Endothelial cell of umbilical vein (primary cell): ENCODE measurements at regions not wholly inside any gene's neighbourhood (a gene's known extent, or its start where the extent isn't known, plus 50 kb on each side); places are given as distances from the start of the nearest gene placed in this dataset.

Experiments
- BruUV-seq: library from RNA; stranded (reverse); fragments of 400-500 nt; replicated peaks from 2 replicates; lab custom pipeline; 2021; lab: Mats Ljungman, UMichigan
- CTCF ChIA-PET: fragments of 300-600, 350-600 bp; sonication (Branson Sonifier 250); formaldehyde crosslinking; loops from one replicate; lab custom pipeline; 2021; ENCODE audit warnings: antibody characterized with exemption, inconsistent platforms; lab: Charles Lee
- POLR2A ChIA-PET: fragments of 300-600, 350-600 bp; sonication (Branson Sonifier 250); formaldehyde crosslinking; loops from one replicate; lab custom pipeline; 2021; ENCODE audit warnings: antibody characterized with exemption, inconsistent platforms; lab: Charles Lee
- DNase-seq: peaks from one replicate; pipeline ENCODE4 v3.0.0-alpha.2; 2011; ENCODE audit warnings: low read depth, low spot score
- FAIRE-seq: peaks from 2 replicates; lab custom pipeline; 2011; peaks lifted over from hg19 to GRCh38; lab: Jason Lieb, UNC
- H2AFZ ChIP-seq: 2 replicates; pipeline ENCODE4 v1.6.0; 2012; ENCODE audit warnings: low read depth, low read length, control low read depth, inconsistent platforms
- H3K27ac ChIP-seq: 2 replicates; pipeline ENCODE4 v1.5.1; 2011; ENCODE audit warnings: low read depth, mild to moderate bottlenecking, control low read depth, low read length, moderate library complexity; ENCODE audit not compliant: insufficient read depth
- H3K27me3 ChIP-seq, 2 experiments: 2 replicates each; pipeline versions ENCODE4 v1.6.0 to v1.6.1; 2011; ENCODE audit warnings: low read length in 2 of 2, mixed read lengths in 1 of 2; ENCODE audit not compliant: control insufficient read depth in 2 of 2, insufficient read depth in 2 of 2
- H3K36me3 ChIP-seq, 2 experiments: 2 replicates in 1 of 2; 3 replicates in 1 of 2; pipeline ENCODE4 v1.5.1; 2011; ENCODE audit warnings: low read length in 2 of 2, mild to moderate bottlenecking in 1 of 2, moderate library complexity in 1 of 2; ENCODE audit not compliant: control insufficient read depth in 2 of 2, insufficient read depth in 2 of 2; ENCODE audit errors: extremely low read depth in 1 of 2
- H3K4me1 ChIP-seq: 3 replicates; pipeline ENCODE4 v1.5.1; 2011; ENCODE audit warnings: mild to moderate bottlenecking, low read length; ENCODE audit not compliant: control insufficient read depth, insufficient read depth; ENCODE audit errors: extremely low read depth
- H3K4me2 ChIP-seq: 2 replicates; pipeline ENCODE4 v1.6.1; 2011; ENCODE audit warnings: low read length, control low read depth, mixed read lengths; ENCODE audit not compliant: insufficient read depth
- H3K4me3 ChIP-seq, 3 experiments: fragments of 200-600 bp in 1 of 3; sonication (generic), shearing (Covaris generic) in 1 of 3; replicated peaks in 1 of 3; 2 replicates each; pipeline ENCODE4 v1.5.1; 2011 to 2016; ENCODE audit warnings: control low read depth in 3 of 3, low read length in 3 of 3, mild to moderate bottlenecking in 2 of 3, inconsistent platforms in 1 of 3, low read depth in 1 of 3, moderate library complexity in 1 of 3; ENCODE audit not compliant: insufficient read depth in 1 of 3
- H3K79me2 ChIP-seq: 2 replicates; pipeline ENCODE4 v1.6.0; 2012; ENCODE audit warnings: low read length, inconsistent platforms; ENCODE audit not compliant: control insufficient read depth, insufficient read depth
- H3K9ac ChIP-seq: replicated peaks from 2 replicates; pipeline ENCODE3; 2011; ENCODE audit warnings: low read length, control low read depth; ENCODE audit not compliant: insufficient read depth; ENCODE audit errors: extremely low read depth
- H3K9me1 ChIP-seq: replicated peaks from 3 replicates; pipeline ENCODE4 v1.6.0; 2011; ENCODE audit warnings: mild to moderate bottlenecking, low read length; ENCODE audit not compliant: control insufficient read depth, insufficient read depth; ENCODE audit errors: extremely low read depth
- H3K9me3 ChIP-seq: replicated peaks from 2 replicates; pipeline ENCODE4 v1.5.1; 2012; ENCODE audit warnings: low read length, inconsistent platforms; ENCODE audit not compliant: control insufficient read depth, insufficient read depth
- H4K20me1 ChIP-seq: replicated peaks from 2 replicates; pipeline ENCODE3; 2011; ENCODE audit warnings: mild to moderate bottlenecking, low read length; ENCODE audit not compliant: control insufficient read depth, insufficient read depth; ENCODE audit errors: extremely low read depth
- EZH2 ChIP-seq: IDR thresholded peaks from 2 replicates; pipeline ENCODE4 v1.6.1; 2012; ENCODE audit warnings: borderline replicate concordance, low read depth, mild to moderate bottlenecking, moderate library complexity, low read length, inconsistent platforms; ENCODE audit not compliant: severe bottlenecking
- FOS ChIP-seq: IDR thresholded peaks from 2 replicates; pipeline ENCODE4 v1.6.1; 2011; ENCODE audit warnings: mild to moderate bottlenecking, low read length, moderate library complexity, borderline replicate concordance; ENCODE audit not compliant: insufficient read depth
- GATA2 ChIP-seq: IDR thresholded peaks from 2 replicates; pipeline ENCODE4 v1.7.0; 2011; ENCODE audit warnings: low read depth, mild to moderate bottlenecking, moderate library complexity, mixed read lengths, low read length; ENCODE audit not compliant: insufficient read length, insufficient read depth
- JUN ChIP-seq: IDR thresholded peaks from 2 replicates; pipeline ENCODE4 v1.6.1; 2011; ENCODE audit warnings: borderline replicate concordance, low read depth; ENCODE audit not compliant: insufficient read length, insufficient read depth
- MYC ChIP-seq: IDR thresholded peaks from one replicate; pipeline ENCODE4 v1.6.1; 2011; ENCODE audit warnings: mild to moderate bottlenecking, low read depth, low read length
- POLR2A ChIP-seq: IDR thresholded peaks from 2 replicates; pipeline ENCODE4 v1.6.1; 2012; ENCODE audit warnings: low read depth, mild to moderate bottlenecking, control low read depth, low read length
- POLR2AphosphoS5 ChIP-seq: IDR thresholded peaks from 2 replicates; pipeline ENCODE4 v1.6.1; 2012; ENCODE audit warnings: low read depth, mild to moderate bottlenecking, control low read depth, low read length, moderate library complexity; ENCODE audit not compliant: insufficient read depth
- dilution Hi-C: fragments of 300-500 bp; cut with MboI; formaldehyde crosslinking; loops from one replicate; pipeline ENCODE4 v1.15.0; 2019; ENCODE audit warnings: low sequenced_read_pairs; ENCODE audit not compliant: extremely low pct_ligation_motif_present
- intact Hi-C: fragments of 100-400 bp; cut with micrococcal nuclease; formaldehyde crosslinking; loops from one replicate; pipeline ENCODE4 v1.10.0; 2022
- TF ChIP-seq, protein P1 (sequence below), 2 donors: IDR thresholded peaks; 1 replicate in 1 of 2; 2 replicates in 1 of 2; pipeline ENCODE4 v1.5.1; 2011; ENCODE audit warnings: low read length in 2 of 2, mild to moderate bottlenecking in 2 of 2, moderate library complexity in 2 of 2, control low read depth in 1 of 2, inconsistent platforms in 1 of 2, low read depth in 1 of 2; ENCODE audit not compliant: insufficient read depth in 1 of 2; ENCODE audit errors: extremely low read depth in 1 of 2
- TF ChIP-seq, protein P2 (sequence below): IDR thresholded peaks from 2 replicates; pipeline ENCODE4 v1.6.1; 2011; ENCODE audit not compliant: insufficient read depth, insufficient read length

DNA sequence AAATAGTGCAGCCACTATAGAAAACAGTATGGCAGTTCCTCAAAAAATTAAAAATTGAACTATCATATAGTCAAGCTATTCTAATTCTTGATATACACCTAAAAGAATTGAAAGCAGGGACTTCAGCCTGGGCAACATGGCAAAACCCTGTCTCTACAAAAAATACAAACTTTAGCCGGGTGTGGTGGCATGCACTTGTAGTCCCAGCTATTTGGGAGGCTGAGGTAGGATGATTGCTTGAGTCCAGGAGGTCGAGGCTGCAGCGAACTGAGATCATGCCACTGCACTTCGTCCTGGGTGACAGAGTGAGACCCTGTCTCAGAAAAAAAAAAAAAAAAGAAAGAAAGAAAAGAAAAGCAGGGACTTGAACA, 64.0 kb upstream of the FOXN2 start:
- no peak overlapping the region for H2AFZ ChIP-seq
- FAIRE-seq (no peak), DNase-seq (no peak)
- POLR2A ChIA-PET: no interaction called here
- H3K79me2 ChIP-seq: no peaks in the 10 kb centered on the region
- H3K36me3 ChIP-seq: no peaks in the 10 kb centered on the region
- H4K20me1 ChIP-seq: no peaks in the 10 kb centered on the region
- H3K9ac ChIP-seq: no peak overlapping the region
- dilution Hi-C loops (no loop called here), intact Hi-C loops (no loop called here)
- no peaks in the 10 kb centered on the region for H3K9me3 ChIP-seq
- H3K9me1 ChIP-seq: no peaks in the 10 kb centered on the region
- H3K4me3 ChIP-seq: no peak overlapping the region
- TF ChIP-seq, protein P1, sequence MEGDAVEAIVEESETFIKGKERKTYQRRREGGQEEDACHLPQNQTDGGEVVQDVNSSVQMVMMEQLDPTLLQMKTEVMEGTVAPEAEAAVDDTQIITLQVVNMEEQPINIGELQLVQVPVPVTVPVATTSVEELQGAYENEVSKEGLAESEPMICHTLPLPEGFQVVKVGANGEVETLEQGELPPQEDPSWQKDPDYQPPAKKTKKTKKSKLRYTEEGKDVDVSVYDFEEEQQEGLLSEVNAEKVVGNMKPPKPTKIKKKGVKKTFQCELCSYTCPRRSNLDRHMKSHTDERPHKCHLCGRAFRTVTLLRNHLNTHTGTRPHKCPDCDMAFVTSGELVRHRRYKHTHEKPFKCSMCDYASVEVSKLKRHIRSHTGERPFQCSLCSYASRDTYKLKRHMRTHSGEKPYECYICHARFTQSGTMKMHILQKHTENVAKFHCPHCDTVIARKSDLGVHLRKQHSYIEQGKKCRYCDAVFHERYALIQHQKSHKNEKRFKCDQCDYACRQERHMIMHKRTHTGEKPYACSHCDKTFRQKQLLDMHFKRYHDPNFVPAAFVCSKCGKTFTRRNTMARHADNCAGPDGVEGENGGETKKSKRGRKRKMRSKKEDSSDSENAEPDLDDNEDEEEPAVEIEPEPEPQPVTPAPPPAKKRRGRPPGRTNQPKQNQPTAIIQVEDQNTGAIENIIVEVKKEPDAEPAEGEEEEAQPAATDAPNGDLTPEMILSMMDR (IDR thresholded peaks at IDR 0.05; ENCODE audit: extremely low read depth in 1 of 2, insufficient read depth in 1 of 2, low read depth in 1 of 2, low read length in 2 of 2): no peak
- no peak for TF ChIP-seq MYC
- TF ChIP-seq JUN: no peak
- no peak for TF ChIP-seq POLR2AphosphoS5
- no peak for TF ChIP-seq GATA2
- TF ChIP-seq, protein P2, sequence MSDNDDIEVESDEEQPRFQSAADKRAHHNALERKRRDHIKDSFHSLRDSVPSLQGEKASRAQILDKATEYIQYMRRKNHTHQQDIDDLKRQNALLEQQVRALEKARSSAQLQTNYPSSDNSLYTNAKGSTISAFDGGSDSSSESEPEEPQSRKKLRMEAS: no peak
- no peak for TF ChIP-seq POLR2A
- no peak for TF ChIP-seq EZH2
- no peak for TF ChIP-seq FOS
- peaks cover 20% of the 10 kb centered on the region for H3K4me1 ChIP-seq
- H3K4me2 ChIP-seq: no peak overlapping the region
- no peaks in the 10 kb centered on the region for H3K27me3 ChIP-seq
- H3K27ac ChIP-seq: no peak overlapping the region
- BruUV-seq: no TSS peak
- CTCF ChIA-PET: no interaction called here
